ENCODE measurements at regions not wholly inside any gene's neighbourhood (a gene's known extent, or its start where the extent isn't known, plus 50 kb on each side); places are given as distances from the start of the nearest gene placed in this dataset.

DNA sequence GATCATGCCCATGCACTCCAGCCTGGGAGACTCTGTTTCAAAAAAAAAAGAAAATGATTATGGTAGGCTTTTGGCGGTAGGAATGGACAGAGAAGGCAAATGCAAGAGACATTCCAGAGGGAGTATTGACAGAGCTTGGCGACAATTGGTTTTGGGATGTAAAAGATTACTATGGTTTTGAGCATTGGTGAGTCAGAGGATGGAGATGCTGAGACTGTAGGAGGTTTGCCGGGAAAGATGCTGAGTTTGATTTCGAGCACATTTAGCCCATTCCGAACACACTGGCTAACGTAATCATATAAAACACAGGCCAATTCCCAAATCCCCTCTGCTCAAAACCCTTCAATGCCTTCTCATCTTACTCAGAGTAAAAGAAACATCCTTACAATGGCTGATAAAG lies 161.6 kb upstream of the MKLN1 start:
- no peak overlapping the region for H4K8ac ChIP-seq (ENCODE audit: low read length)
- no peak overlapping the region for H2BK5ac ChIP-seq (ENCODE audit: low read depth, low read length, poor library complexity, severe bottlenecking)
- no peak overlapping the region for H3K27ac ChIP-seq (ENCODE audit: low read length, poor library complexity, severe bottlenecking)
- no peak overlapping the region for H3K23ac ChIP-seq (ENCODE audit: low read length in 2 of 2)
- no peak overlapping the region for H3K4ac ChIP-seq (ENCODE audit: low read depth in 1 of 2, low read length in 2 of 2)
- no peak overlapping the region for H4K91ac ChIP-seq (ENCODE audit: low read length)
- H3K4me1 ChIP-seq (ENCODE audit: control insufficient read depth, insufficient read depth, low read depth, low read length), result peaks cover 3% of the 10 kb centered on the region
- no peaks in the 10 kb centered on the region for H3K27me3 ChIP-seq (ENCODE audit: control insufficient read depth in 1 of 2, insufficient read depth in 1 of 2, low read length in 2 of 2)
- H3K9ac ChIP-seq (ENCODE audit: low read length), result no peak overlapping the region
- no peak overlapping the region for H3K14ac ChIP-seq (ENCODE audit: low read length in 2 of 2)
- H3K79me1 ChIP-seq (replicated peaks; ENCODE audit: low read length, poor library complexity, severe bottlenecking), result no peaks in the 10 kb centered on the region
- H2BK12ac ChIP-seq (ENCODE audit: low read length in 2 of 2), result no peak overlapping the region
- no peak overlapping the region for H3K4me3 ChIP-seq (ENCODE audit: insufficient read depth in 1 of 2, low read depth in 1 of 2, low read length in 2 of 2)
- no peak overlapping the region for H3K18ac ChIP-seq (ENCODE audit: low read depth in 1 of 2, low read length in 2 of 2)
- no peak overlapping the region for H2AK5ac ChIP-seq (ENCODE audit: low read length, severe bottlenecking)
- no peak for DNase-seq
- H3K9me3 ChIP-seq (ENCODE audit: control insufficient read depth, low read length), result no peaks in the 10 kb centered on the region
- no peak overlapping the region for H2BK120ac ChIP-seq (ENCODE audit: low read depth, low read length)
- H3K36me3 ChIP-seq (ENCODE audit: control insufficient read depth in 1 of 2, insufficient read depth in 2 of 2, low read depth in 1 of 2, low read length in 2 of 2), result no peaks in the 10 kb centered on the region
- no peak overlapping the region for H2BK15ac ChIP-seq (ENCODE audit: low read depth, poor library complexity, severe bottlenecking)
- H2AFZ ChIP-seq (ENCODE audit: low read depth, low read length), result no peak overlapping the region
- 87% methylated on average over 6 of the region's 6 CpGs for WGBS
- no peak overlapping the region for H3K4me2 ChIP-seq (ENCODE audit: low read length, poor library complexity, severe bottlenecking)

DNA sequence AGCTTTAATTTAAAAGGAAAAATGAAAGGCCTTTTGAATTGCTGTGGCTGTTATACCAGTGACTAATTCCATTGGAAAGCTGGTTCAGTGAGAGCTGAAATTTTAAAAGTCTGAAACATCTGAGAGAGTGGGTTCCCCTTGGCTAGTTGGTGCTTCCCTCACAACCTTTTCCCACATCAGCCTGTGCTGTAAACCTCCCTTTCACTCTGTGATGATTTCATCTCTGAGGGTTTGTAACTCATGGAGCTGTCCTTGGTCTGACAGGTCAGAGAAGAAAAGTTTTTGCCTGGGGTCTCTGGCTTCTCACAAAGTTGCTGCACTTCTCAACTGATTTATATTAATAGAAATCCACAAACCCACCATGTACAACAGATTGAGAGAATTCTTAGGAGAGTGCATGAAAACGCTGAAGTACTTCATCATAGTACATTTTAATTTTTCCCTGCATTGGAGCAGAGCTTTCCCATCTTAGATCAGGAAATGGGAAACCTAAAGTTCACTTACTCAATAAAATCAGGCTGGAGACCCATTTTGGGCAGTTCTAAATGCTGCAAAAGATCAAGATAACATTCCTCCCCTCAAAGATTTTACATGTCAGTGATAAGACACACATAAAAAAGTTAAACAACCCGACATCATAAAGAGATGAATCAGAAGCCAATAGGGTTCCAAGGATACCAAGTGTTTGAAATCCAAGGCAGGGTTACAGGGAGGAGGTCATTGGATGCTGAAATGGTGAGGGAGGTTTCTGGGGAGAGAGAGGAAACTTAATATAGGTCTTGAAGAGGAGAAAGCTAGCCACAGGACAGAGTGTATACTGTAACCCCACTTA lies 157.0 kb upstream of the MKLN1 start:
- Histone ChIP-seq H3K9ac (ENCODE audit: low read length) (no peak overlapping the region), H4K91ac (ENCODE audit: low read length) (no peak overlapping the region), H2AK5ac (ENCODE audit: low read length, severe bottlenecking) (no peak overlapping the region), H2AFZ (ENCODE audit: low read depth, low read length) (no peak overlapping the region), H4K8ac (ENCODE audit: low read length) (no peak overlapping the region), H3K23ac (ENCODE audit: low read length in 2 of 2) (no peak overlapping the region), H3K4me2 (ENCODE audit: low read length, poor library complexity, severe bottlenecking) (no peak overlapping the region), H3K27me3 (ENCODE audit: control insufficient read depth in 1 of 2, insufficient read depth in 1 of 2, low read length in 2 of 2) (no peaks in the 10 kb centered on the region), H3K79me1 (replicated peaks; ENCODE audit: low read length, poor library complexity, severe bottlenecking) (no peaks in the 10 kb centered on the region), H2BK12ac (ENCODE audit: low read length in 2 of 2) (no peak overlapping the region), H3K14ac (ENCODE audit: low read length in 2 of 2) (no peak overlapping the region), H2BK5ac (ENCODE audit: low read depth, low read length, poor library complexity, severe bottlenecking) (no peak overlapping the region), H3K4ac (ENCODE audit: low read depth in 1 of 2, low read length in 2 of 2) (no peak overlapping the region), H3K4me1 (ENCODE audit: control insufficient read depth, insufficient read depth, low read depth, low read length) (no peaks in the 10 kb centered on the region), H3K36me3 (ENCODE audit: control insufficient read depth in 1 of 2, insufficient read depth in 2 of 2, low read depth in 1 of 2, low read length in 2 of 2) (no peaks in the 10 kb centered on the region), H3K9me3 (ENCODE audit: control insufficient read depth, low read length) (no peaks in the 10 kb centered on the region), H3K4me3 (ENCODE audit: insufficient read depth in 1 of 2, low read depth in 1 of 2, low read length in 2 of 2) (no peak overlapping the region), H2BK15ac (ENCODE audit: low read depth, poor library complexity, severe bottlenecking) (no peak overlapping the region), H2BK120ac (ENCODE audit: low read depth, low read length) (no peak overlapping the region), H3K27ac (ENCODE audit: low read length, poor library complexity, severe bottlenecking) (no peak overlapping the region), H3K18ac (ENCODE audit: low read depth in 1 of 2, low read length in 2 of 2) (no peak overlapping the region)
- DNase-seq, result peak; percentile 24
- 83% methylated on average over 2 of the region's 2 CpGs for WGBS

DNA sequence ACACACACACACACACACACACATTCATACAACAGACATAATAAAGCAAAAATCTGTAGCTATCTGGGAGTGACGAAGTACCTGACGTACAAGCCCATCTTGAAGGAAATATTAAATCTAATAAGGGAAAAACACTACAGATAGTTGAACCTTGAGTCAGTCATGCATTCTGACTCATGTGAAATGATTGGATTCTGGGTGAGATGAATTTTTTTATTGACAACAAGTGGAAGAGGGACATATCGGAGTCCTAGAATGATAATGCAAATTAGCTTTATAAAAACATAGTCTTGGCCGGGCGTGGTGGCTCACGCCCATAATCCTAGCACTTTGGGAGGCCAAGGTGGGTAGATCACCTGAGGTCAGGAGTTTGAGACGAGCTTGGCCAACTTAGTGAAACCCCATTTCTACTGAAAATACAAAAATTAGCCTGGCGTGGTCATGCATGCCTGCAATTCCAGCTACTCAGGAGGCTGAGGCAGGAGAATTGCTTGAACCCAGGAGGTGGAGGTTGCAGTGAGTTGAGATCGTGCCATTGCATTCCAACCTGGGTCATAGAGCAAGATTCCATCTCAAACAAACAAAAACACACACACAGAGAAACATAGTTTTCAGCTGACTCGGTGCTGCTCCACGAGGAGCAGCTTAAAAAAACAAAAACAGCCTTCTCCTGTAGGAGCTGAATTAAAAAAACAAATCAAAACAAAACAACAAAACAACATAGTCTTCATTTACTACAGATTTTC lies 154.4 kb upstream of the MKLN1 start:
- Histone ChIP-seq H4K8ac (ENCODE audit: low read length) (no peak overlapping the region), H3K9me3 (ENCODE audit: control insufficient read depth, low read length) (no peaks in the 10 kb centered on the region), H3K4me1 (ENCODE audit: control insufficient read depth, insufficient read depth, low read depth, low read length) (no peaks in the 10 kb centered on the region), H3K4ac (ENCODE audit: low read depth in 1 of 2, low read length in 2 of 2) (no peak overlapping the region), H3K4me3 (ENCODE audit: insufficient read depth in 1 of 2, low read depth in 1 of 2, low read length in 2 of 2) (no peak overlapping the region), H2AK5ac (ENCODE audit: low read length, severe bottlenecking) (no peak overlapping the region), H2BK12ac (ENCODE audit: low read length in 2 of 2) (no peak overlapping the region), H3K18ac (ENCODE audit: low read depth in 1 of 2, low read length in 2 of 2) (no peak overlapping the region), H3K27ac (ENCODE audit: low read length, poor library complexity, severe bottlenecking) (peak overlapping the region; percentile 41), H3K9ac (ENCODE audit: low read length) (no peak overlapping the region), H3K79me1 (replicated peaks; ENCODE audit: low read length, poor library complexity, severe bottlenecking) (no peaks in the 10 kb centered on the region), H2AFZ (ENCODE audit: low read depth, low read length) (no peak overlapping the region), H2BK120ac (ENCODE audit: low read depth, low read length) (no peak overlapping the region), H3K36me3 (ENCODE audit: control insufficient read depth in 1 of 2, insufficient read depth in 2 of 2, low read depth in 1 of 2, low read length in 2 of 2) (no peaks in the 10 kb centered on the region), H4K91ac (ENCODE audit: low read length) (no peak overlapping the region), H2BK15ac (ENCODE audit: low read depth, poor library complexity, severe bottlenecking) (no peak overlapping the region), H2BK5ac (ENCODE audit: low read depth, low read length, poor library complexity, severe bottlenecking) (no peak overlapping the region), H3K27me3 (ENCODE audit: control insufficient read depth in 1 of 2, insufficient read depth in 1 of 2, low read length in 2 of 2) (no peaks in the 10 kb centered on the region), H3K14ac (ENCODE audit: low read length in 2 of 2) (no peak overlapping the region), H3K4me2 (ENCODE audit: low read length, poor library complexity, severe bottlenecking) (no peak overlapping the region), H3K23ac (ENCODE audit: low read length in 2 of 2) (no peak overlapping the region)
- peak; percentile 11 for DNase-seq
- WGBS, result 60% methylated on average over 10 of the region's 11 CpGs

DNA sequence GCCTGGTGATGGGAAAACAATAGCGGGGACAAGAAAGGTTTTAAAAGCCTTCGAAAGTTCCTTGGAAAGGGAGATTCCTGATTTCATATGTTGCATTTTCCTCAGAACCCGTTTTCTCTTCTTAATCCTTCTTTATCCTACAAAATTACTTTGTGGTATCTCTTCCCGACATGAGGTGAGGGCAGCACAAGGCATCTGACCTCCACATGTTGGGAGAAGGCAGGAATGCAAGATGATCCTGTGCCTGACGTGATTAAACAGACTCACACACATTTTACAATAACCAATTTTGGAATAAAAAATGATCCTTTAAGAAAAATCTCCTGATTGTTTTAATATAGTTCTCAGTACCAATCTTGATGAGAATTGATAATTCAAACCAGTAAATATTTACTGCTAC lies 153.3 kb upstream of the MKLN1 start:
- Histone ChIP-seq H3K9ac (ENCODE audit: low read length) (no peak overlapping the region), H2BK120ac (ENCODE audit: low read depth, low read length) (no peak overlapping the region), H2BK15ac (ENCODE audit: low read depth, poor library complexity, severe bottlenecking) (no peak overlapping the region), H3K4me3 (ENCODE audit: insufficient read depth in 1 of 2, low read depth in 1 of 2, low read length in 2 of 2) (no peak overlapping the region), H3K9me3 (ENCODE audit: control insufficient read depth, low read length) (no peaks in the 10 kb centered on the region), H3K27me3 (ENCODE audit: control insufficient read depth in 1 of 2, insufficient read depth in 1 of 2, low read length in 2 of 2) (no peaks in the 10 kb centered on the region), H3K4ac (ENCODE audit: low read depth in 1 of 2, low read length in 2 of 2) (no peak overlapping the region), H3K79me1 (replicated peaks; ENCODE audit: low read length, poor library complexity, severe bottlenecking) (no peaks in the 10 kb centered on the region), H2AK5ac (ENCODE audit: low read length, severe bottlenecking) (no peak overlapping the region), H3K36me3 (ENCODE audit: control insufficient read depth in 1 of 2, insufficient read depth in 2 of 2, low read depth in 1 of 2, low read length in 2 of 2) (no peaks in the 10 kb centered on the region), H4K91ac (ENCODE audit: low read length) (no peak overlapping the region), H2BK12ac (ENCODE audit: low read length in 2 of 2) (no peak overlapping the region), H3K14ac (ENCODE audit: low read length in 2 of 2) (no peak overlapping the region), H4K8ac (ENCODE audit: low read length) (no peak overlapping the region), H3K18ac (ENCODE audit: low read depth in 1 of 2, low read length in 2 of 2) (no peak overlapping the region), H2BK5ac (ENCODE audit: low read depth, low read length, poor library complexity, severe bottlenecking) (no peak overlapping the region), H3K4me1 (ENCODE audit: control insufficient read depth, insufficient read depth, low read depth, low read length) (no peaks in the 10 kb centered on the region), H3K4me2 (ENCODE audit: low read length, poor library complexity, severe bottlenecking) (no peak overlapping the region), H3K23ac (ENCODE audit: low read length in 2 of 2) (no peak overlapping the region), H2AFZ (ENCODE audit: low read depth, low read length) (no peak overlapping the region), H3K27ac (ENCODE audit: low read length, poor library complexity, severe bottlenecking) (no peak overlapping the region)
- WGBS, result 93% methylated on average over 3 of the region's 5 CpGs
- DNase-seq, result no peak

All from mesenchymal stem cell (in vitro differentiated cells and primary cell).